Kidney epithelial cell (primary cell): ENCODE measurements at regions not wholly inside any gene's neighbourhood (a gene's known extent, or its start where the extent isn't known, plus 50 kb on each side); places are given as distances from the start of the nearest gene placed in this dataset.
"Not testable (repeated sequence)": the region's sequence is repeated elsewhere in the genome, so short reads cannot be mapped to it uniquely, and the experiment has no call there.

Experiments used
- DNase-seq: peaks from one replicate; pipeline ENCODE4 v3.0.0-alpha.2; 2010; ENCODE audit warnings: low read depth
- H3K27me3 ChIP-seq: 2 replicates; pipeline ENCODE4 v1.6.0; 2011; ENCODE audit warnings: low read length; ENCODE audit not compliant: control insufficient read depth, insufficient read depth
- H3K36me3 ChIP-seq: 2 replicates; pipeline ENCODE4 v1.5.1; 2011; ENCODE audit warnings: low read length; ENCODE audit not compliant: control insufficient read depth, insufficient read depth
- H3K4me3 ChIP-seq: 2 replicates; pipeline ENCODE4 v1.5.1; 2011; ENCODE audit warnings: low read depth, mild to moderate bottlenecking, control low read depth, low read length
- CTCF ChIP-seq: IDR thresholded peaks from 2 replicates; pipeline ENCODE4 v1.5.1; 2011; ENCODE audit warnings: mild to moderate bottlenecking, moderate library complexity, low read length, control low read depth, inconsistent platforms; ENCODE audit not compliant: insufficient read depth, poor library complexity, severe bottlenecking

GRCh38 chr18:73677450-73677849 is 470.2 kb downstream of the FBXO15 start:
- no peak for DNase-seq
- TF ChIP-seq CTCF = no peak
- Histone ChIP-seq H3K36me3 (no peaks in the 10 kb centered on the region), H3K27me3 (no peaks in the 10 kb centered on the region), H3K4me3 (no peak overlapping the region)

GRCh38 chr18:73674125-73674865 is 473.3 kb downstream of the FBXO15 start:
- no peak for TF ChIP-seq CTCF
- DNase-seq = no peak
- Histone ChIP-seq H3K4me3 (no peak overlapping the region), H3K36me3 (no peaks in the 10 kb centered on the region), H3K27me3 (no peaks in the 10 kb centered on the region)

GRCh38 chr18:73671480-73671879 is 476.2 kb downstream of the FBXO15 start:
- not testable (repeated sequence) for DNase-seq

GRCh38 chr18:73670524-73670923 is 477.1 kb downstream of the FBXO15 start:
- DNase-seq = no peak
- Histone ChIP-seq H3K4me3 (no peak overlapping the region), H3K36me3 (no peaks in the 10 kb centered on the region), H3K27me3 (no peaks in the 10 kb centered on the region)
- TF ChIP-seq CTCF = no peak

More at GRCh38 chr18:73671480-73671879, 476.2 kb downstream of the FBXO15 start:
- H3K36me3 ChIP-seq, H3K27me3 ChIP-seq, H3K4me3 ChIP-seq: not testable (repeated sequence)

GRCh38 chr18:73670039-73670438 is 477.6 kb downstream of the FBXO15 start:
- Histone ChIP-seq H3K36me3 (no peaks in the 10 kb centered on the region), H3K4me3 (no peak overlapping the region), H3K27me3 (no peaks in the 10 kb centered on the region)
- TF ChIP-seq CTCF = no peak
- DNase-seq = no peak

GRCh38 chr18:73669297-73669696 is 478.3 kb downstream of the FBXO15 start:
- Histone ChIP-seq H3K27me3 (no peaks in the 10 kb centered on the region), H3K36me3 (no peaks in the 10 kb centered on the region), H3K4me3 (no peak overlapping the region)
- no peak for DNase-seq
- no peak for TF ChIP-seq CTCF
